A549 (cell line): ENCODE measurements at regions not wholly inside any gene's neighbourhood (a gene's known extent, or its start where the extent isn't known, plus 50 kb on each side); places are given as distances from the start of the nearest gene placed in this dataset.

Source experiments
- ESRRA ChIP-seq: fragments of 150-350 bp; IDR thresholded peaks from 2 replicates; pipeline ENCODE4 v1.6.1; 2014; ENCODE audit warnings: mild to moderate bottlenecking, low read length, borderline replicate concordance
- NR3C1 ChIP-seq: fragments of >200 bp; sonication (Bioruptor Twin); formaldehyde crosslinking; IDR thresholded peaks from 3 replicates; pipeline ENCODE4 v1.6.1; 2017
- TF ChIP-seq, protein P1 (sequence below): fragments of >200 bp; sonication (Bioruptor Twin); formaldehyde crosslinking; IDR thresholded peaks from 3 replicates; pipeline ENCODE4 v1.5.1; 2016

DNA sequence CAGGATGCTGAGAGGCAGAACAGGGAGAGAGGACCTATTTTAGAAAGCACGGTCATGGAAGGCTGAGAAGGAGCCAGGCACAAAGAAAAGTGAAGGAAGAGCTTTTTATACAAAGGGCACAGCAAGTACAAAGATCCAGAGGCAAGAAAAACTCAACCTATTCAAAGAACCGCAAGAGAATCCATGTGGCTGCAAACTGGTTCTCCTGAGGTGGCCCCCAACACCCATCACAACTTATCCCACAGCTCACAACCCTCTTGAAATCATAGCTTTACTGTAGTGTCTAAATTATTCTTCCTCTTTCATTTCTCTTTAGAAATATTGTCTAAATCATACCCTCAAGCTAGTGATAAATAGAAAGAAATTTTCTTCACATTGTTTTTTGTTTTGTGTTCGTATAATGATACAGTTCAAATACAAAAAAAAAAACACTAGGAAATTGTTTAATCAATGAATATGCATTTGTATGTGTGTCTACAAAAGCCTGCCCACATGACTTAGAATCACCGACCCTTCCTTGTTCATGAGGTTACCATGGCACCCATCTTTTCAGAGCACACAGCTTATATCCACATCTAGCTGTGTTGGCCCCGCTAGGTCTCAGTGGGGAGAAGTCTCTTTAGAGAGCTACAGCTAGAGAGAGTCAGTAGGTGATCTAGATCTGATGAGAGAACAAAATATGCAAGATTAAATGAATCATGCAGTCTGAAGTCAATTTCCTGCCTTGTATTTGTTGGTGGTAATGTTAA lies 126.9 kb upstream of the DCLK2 start:
- TF ChIP-seq ESRRA (no peak), NR3C1 (no peak)
- TF ChIP-seq, protein P1, sequence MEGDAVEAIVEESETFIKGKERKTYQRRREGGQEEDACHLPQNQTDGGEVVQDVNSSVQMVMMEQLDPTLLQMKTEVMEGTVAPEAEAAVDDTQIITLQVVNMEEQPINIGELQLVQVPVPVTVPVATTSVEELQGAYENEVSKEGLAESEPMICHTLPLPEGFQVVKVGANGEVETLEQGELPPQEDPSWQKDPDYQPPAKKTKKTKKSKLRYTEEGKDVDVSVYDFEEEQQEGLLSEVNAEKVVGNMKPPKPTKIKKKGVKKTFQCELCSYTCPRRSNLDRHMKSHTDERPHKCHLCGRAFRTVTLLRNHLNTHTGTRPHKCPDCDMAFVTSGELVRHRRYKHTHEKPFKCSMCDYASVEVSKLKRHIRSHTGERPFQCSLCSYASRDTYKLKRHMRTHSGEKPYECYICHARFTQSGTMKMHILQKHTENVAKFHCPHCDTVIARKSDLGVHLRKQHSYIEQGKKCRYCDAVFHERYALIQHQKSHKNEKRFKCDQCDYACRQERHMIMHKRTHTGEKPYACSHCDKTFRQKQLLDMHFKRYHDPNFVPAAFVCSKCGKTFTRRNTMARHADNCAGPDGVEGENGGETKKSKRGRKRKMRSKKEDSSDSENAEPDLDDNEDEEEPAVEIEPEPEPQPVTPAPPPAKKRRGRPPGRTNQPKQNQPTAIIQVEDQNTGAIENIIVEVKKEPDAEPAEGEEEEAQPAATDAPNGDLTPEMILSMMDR: no peak
